ENCODE measurements at regions not wholly inside any gene's neighbourhood (a gene's known extent, or its start where the extent isn't known, plus 50 kb on each side); places are given as distances from the start of the nearest gene placed in this dataset.

GRCh38 chr21:36641346-36641745 is 57.6 kb upstream of the SIM2 start:
- no peak overlapping the region for H2AK5ac ChIP-seq (ENCODE audit: insufficient read length, low read length)
- H2BK15ac ChIP-seq (ENCODE audit: low read depth, low read length), result no peak overlapping the region
- Mint-ChIP-seq H3K4me3 (no peak overlapping the region), H3K27ac (no peak overlapping the region), H3K9me3 (peaks cover 0 to 4% of the 10 kb centered on the region in 2 experiments; a peak in 2 of 5 replicates), H3K36me3 (ENCODE audit: insufficient read depth in 1 of 3, low read depth in 3 of 3) (no peaks in the 10 kb centered on the region), H3K27me3 (ENCODE audit: low read depth) (peaks cover 9% of the 10 kb centered on the region), H3K4me1 (peaks cover 0 to 3% of the 10 kb centered on the region in 2 experiments; a peak in 1 of 4 replicates)
- H2AFZ ChIP-seq (ENCODE audit: low read length), result no peak overlapping the region
- no peaks in the 10 kb centered on the region for H3K79me2 ChIP-seq (ENCODE audit: insufficient read depth, low read length)
- H3K9ac ChIP-seq (ENCODE audit: extremely low read depth, insufficient read length, low read length), result no peak overlapping the region
- WGBS (ENCODE audit: extremely low coverage, insufficient read length, low lambda C conversion rate), result no CpG with 5 or more reads among the region's 1 CpG
- H3K27me3 ChIP-seq (ENCODE audit: insufficient read depth, low read length), result no peaks in the 10 kb centered on the region
- H3K56ac ChIP-seq (ENCODE audit: insufficient read length, low read depth, low read length), result no peak overlapping the region
- H4K20me1 ChIP-seq (ENCODE audit: control insufficient read depth, insufficient read depth, insufficient read length), result no peaks in the 10 kb centered on the region
- H3K27ac ChIP-seq (ENCODE audit: insufficient read length, low read depth, low read length), result no peak overlapping the region
- H4K5ac ChIP-seq (ENCODE audit: insufficient read length, low read depth, low read length), result no peak overlapping the region
- H2BK20ac ChIP-seq (ENCODE audit: low read depth, low read length, poor library complexity, severe bottlenecking), result no peak overlapping the region
- no peak for TF ChIP-seq CTCF (conservative IDR thresholded peaks at IDR 0.05)
- no peak overlapping the region for H3K23ac ChIP-seq (ENCODE audit: insufficient read length, low read depth, low read length)
- no peak overlapping the region for H3K4me2 ChIP-seq (ENCODE audit: insufficient read depth, insufficient read length, low read length)
- H3K4ac ChIP-seq (ENCODE audit: low read depth, low read length), result no peak overlapping the region
- no peak overlapping the region for H2BK5ac ChIP-seq (ENCODE audit: insufficient read length, low read length)
- H3K18ac ChIP-seq (ENCODE audit: insufficient read length, low read depth, low read length), result no peak overlapping the region
- no peaks in the 10 kb centered on the region for H3K23me2 ChIP-seq (ENCODE audit: insufficient read length, low read depth, low read length, poor library complexity, severe bottlenecking)
- H3K14ac ChIP-seq (ENCODE audit: insufficient read depth, low read length), result no peak overlapping the region
- H3K79me1 ChIP-seq (ENCODE audit: insufficient read depth, low read depth, low read length, poor library complexity, severe bottlenecking), result no peaks in the 10 kb centered on the region
- no peak overlapping the region for H2BK12ac ChIP-seq (ENCODE audit: insufficient read length, low read depth, low read length)
- no peak overlapping the region for H4K8ac ChIP-seq (replicated peaks; ENCODE audit: insufficient read length, low read depth, low read length)
- no peak overlapping the region for H2BK120ac ChIP-seq (ENCODE audit: low read depth, low read length, poor library complexity, severe bottlenecking)
- no peak overlapping the region for H3T11ph ChIP-seq (ENCODE audit: low read length)
- H3K4me1 ChIP-seq (ENCODE audit: insufficient read depth, low read length), result no peaks in the 10 kb centered on the region
- H3K9me3 ChIP-seq (ENCODE audit: control insufficient read depth, low read depth, low read length), result no peaks in the 10 kb centered on the region
- no peak for DNase-seq
- H4K91ac ChIP-seq (ENCODE audit: insufficient read length, low read depth, low read length), result no peak overlapping the region
